Activated naive CD4-positive, alpha-beta T cell treated with anti-CD3 and anti-CD28 coated beads, Interleukin-2, amount 10 ng/mL, durations not matched to agents 7 days and 5 days (primary cell): ENCODE measurements at regions not wholly inside any gene's neighbourhood (a gene's known extent, or its start where the extent isn't known, plus 50 kb on each side); places are given as distances from the start of the nearest gene placed in this dataset.

Experiments used
- CTCF ChIA-PET: fragments of 350-600 bp; sonication (Branson Sonifier 250); formaldehyde crosslinking; loops from one replicate; lab custom pipeline; 2021; ENCODE audit warnings: antibody characterized with exemption; lab: Charles Lee
- DNase-seq: peaks from one replicate; pipeline ENCODE4 v3.0.0-alpha.2; 2020
- H3K27ac Mint-ChIP-seq: one replicate; pipeline ENCODE4 v1.8.0; 2021; ENCODE audit warnings: mild to moderate bottlenecking, moderate library complexity, mixed read lengths
- H3K27me3 Mint-ChIP-seq: one replicate; pipeline ENCODE4 v1.8.0; 2021; ENCODE audit warnings: mild to moderate bottlenecking, mixed read lengths
- H3K36me3 Mint-ChIP-seq: one replicate; pipeline ENCODE4 v1.8.0; 2021; ENCODE audit warnings: mixed read lengths
- H3K4me1 Mint-ChIP-seq: one replicate; pipeline ENCODE4 v1.8.0; 2021; ENCODE audit warnings: mixed read lengths
- H3K4me3 Mint-ChIP-seq: one replicate; pipeline ENCODE4 v1.8.0; 2021; ENCODE audit warnings: mild to moderate bottlenecking, moderate library complexity, mixed read lengths
- H3K9me3 Mint-ChIP-seq: one replicate; pipeline ENCODE4 v1.8.0; 2021; ENCODE audit warnings: mixed read lengths

GRCh38 chr11:38274031-38274430 lies 1676.0 kb upstream of the RAG2 start:
- CTCF ChIA-PET, result no interaction called here
- DNase-seq, result no peak
- Mint-ChIP-seq H3K36me3 (no peaks in the 10 kb centered on the region), H3K4me3 (no peak overlapping the region), H3K27me3 (no peaks in the 10 kb centered on the region), H3K9me3 (peaks cover 16% of the 10 kb centered on the region), H3K4me1 (no peaks in the 10 kb centered on the region), H3K27ac (no peak overlapping the region)

DNA sequence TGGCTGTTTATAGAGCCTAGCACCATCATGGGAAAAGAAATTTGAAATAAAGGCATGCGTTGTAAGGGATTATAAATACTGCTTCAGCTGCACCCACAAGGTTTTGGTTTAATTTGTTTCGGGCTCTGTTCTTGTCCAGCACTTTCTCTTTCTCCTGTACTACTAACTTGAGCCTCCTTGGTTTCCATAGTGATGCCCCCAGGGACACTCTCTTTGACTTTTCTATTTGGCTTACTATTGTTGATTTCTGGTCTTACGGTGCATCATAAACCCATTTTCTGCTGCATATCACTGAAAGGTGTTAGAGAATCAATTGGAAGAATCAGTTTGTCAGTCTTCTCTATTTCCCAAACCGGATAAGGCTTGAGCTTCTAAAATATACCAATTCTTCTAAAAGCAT lies 1674.3 kb upstream of the RAG2 start:
- Mint-ChIP-seq H3K4me1 (no peaks in the 10 kb centered on the region), H3K4me3 (no peak overlapping the region), H3K36me3 (no peaks in the 10 kb centered on the region), H3K27ac (no peak overlapping the region), H3K27me3 (no peaks in the 10 kb centered on the region), H3K9me3 (peaks cover 18% of the 10 kb centered on the region)
- DNase-seq, result no peak
- CTCF ChIA-PET, result no interaction called here

DNA sequence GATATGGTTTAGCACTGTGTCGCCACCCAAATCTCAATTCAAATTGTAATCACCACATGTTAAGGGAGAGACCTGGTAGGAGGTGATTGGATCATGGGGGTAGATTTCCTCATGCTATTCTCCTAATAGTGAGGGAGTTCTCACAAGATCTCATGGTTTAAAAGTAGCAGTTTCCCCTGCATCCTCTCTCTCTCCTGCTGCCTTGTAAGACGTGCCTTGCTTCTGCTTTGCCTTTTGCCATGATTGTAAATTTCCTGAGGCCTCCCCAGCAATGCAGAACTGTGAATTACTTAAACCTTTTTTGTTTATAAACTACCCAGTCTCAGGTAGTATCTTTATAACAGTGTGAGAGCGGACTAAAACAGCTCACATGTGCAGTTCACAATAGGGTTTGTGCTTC lies 1668.7 kb upstream of the RAG2 start:
- Mint-ChIP-seq H3K27me3 (no peaks in the 10 kb centered on the region), H3K36me3 (no peaks in the 10 kb centered on the region), H3K4me1 (no peaks in the 10 kb centered on the region), H3K9me3 (peaks cover 21% of the 10 kb centered on the region), H3K4me3 (no peak overlapping the region), H3K27ac (no peak overlapping the region)
- CTCF ChIA-PET, result no interaction called here
- no peak for DNase-seq

DNA sequence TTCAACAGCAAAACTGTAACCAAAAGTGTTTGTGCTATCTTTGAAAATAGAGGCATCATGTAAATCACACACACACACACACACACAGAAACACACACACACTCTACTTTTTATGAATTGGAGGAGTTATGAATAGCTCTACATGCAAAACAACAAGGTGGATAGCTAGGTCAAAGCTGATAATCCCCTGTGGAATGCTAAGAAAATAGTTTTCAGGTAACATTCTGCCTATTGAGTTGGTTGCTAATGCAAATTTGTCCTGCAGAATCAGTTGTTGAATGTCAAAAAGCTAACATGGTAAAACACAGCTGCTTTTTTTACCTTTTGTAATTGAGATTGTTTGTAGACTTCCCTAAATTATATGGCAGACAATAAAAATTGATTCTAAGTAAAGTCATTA lies 1658.4 kb upstream of the RAG2 start:
- H3K27me3 Mint-ChIP-seq, result no peaks in the 10 kb centered on the region
- H3K4me3 Mint-ChIP-seq, result no peak overlapping the region
- DNase-seq, result no peak
- H3K4me1 Mint-ChIP-seq, result no peaks in the 10 kb centered on the region
- H3K27ac Mint-ChIP-seq, result no peak overlapping the region
- no peaks in the 10 kb centered on the region for H3K36me3 Mint-ChIP-seq
- H3K9me3 Mint-ChIP-seq, result peaks cover 3% of the 10 kb centered on the region
- CTCF ChIA-PET, result no interaction called here

DNA sequence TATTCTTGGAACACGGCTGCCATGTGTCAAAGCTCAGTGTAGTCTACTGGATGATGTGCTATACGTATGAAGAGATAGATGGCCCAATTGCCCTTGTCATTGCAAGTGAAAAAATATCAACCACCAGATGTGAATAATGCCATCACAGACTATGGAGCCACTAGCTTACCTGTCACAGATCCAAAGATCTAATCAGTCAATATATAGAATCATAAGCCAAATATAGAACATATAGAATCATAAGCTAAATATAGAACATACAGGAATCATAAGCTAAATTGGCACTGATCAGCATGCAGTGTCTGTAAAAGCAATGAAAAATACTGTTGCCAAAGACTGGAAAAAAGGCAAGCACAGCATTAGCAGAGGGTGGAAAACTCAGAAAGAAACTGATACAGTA lies 1656.9 kb upstream of the RAG2 start:
- Mint-ChIP-seq H3K4me1 (no peaks in the 10 kb centered on the region), H3K4me3 (no peak overlapping the region), H3K27me3 (no peaks in the 10 kb centered on the region), H3K36me3 (no peaks in the 10 kb centered on the region), H3K27ac (no peak overlapping the region), H3K9me3 (no peaks in the 10 kb centered on the region)
- DNase-seq, result no peak
- CTCF ChIA-PET, result no interaction called here

GRCh38 chr11:38252620-38253019 lies 1654.6 kb upstream of the RAG2 start:
- Mint-ChIP-seq H3K27ac (no peak overlapping the region), H3K4me3 (no peak overlapping the region), H3K9me3 (peaks cover 8% of the 10 kb centered on the region), H3K36me3 (no peaks in the 10 kb centered on the region), H3K4me1 (no peaks in the 10 kb centered on the region), H3K27me3 (no peaks in the 10 kb centered on the region)
- CTCF ChIA-PET, result no interaction called here
- no peak for DNase-seq

DNA sequence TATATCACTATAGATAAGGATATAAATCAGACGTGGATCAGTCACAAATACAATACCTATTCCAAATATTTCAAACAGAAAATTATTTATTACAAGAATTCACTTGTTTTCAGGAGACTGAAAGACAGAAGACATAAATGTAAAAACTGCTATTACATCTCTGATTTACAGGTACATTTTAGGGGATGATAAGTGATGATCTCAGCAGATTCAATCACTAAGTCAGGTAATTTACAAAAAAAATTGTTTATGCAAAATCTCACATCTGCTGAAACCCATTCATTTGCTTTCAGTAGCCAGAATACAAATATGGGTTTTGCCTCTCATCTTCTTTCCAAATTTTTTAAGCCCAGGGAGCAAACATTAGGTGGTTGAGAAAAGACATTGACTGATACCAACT lies 1648.4 kb upstream of the RAG2 start:
- Mint-ChIP-seq H3K27ac (no peak overlapping the region), H3K4me3 (no peak overlapping the region), H3K4me1 (no peaks in the 10 kb centered on the region), H3K36me3 (no peaks in the 10 kb centered on the region), H3K27me3 (no peaks in the 10 kb centered on the region), H3K9me3 (peaks cover 8% of the 10 kb centered on the region)
- CTCF ChIA-PET, result no interaction called here
- DNase-seq, result no peak

- Mint-ChIP-seq H3K36me3 (no peaks in the 10 kb centered on the region), H3K4me3 (no peak overlapping the region), H3K27me3 (no peaks in the 10 kb centered on the region), H3K27ac (no peak overlapping the region), H3K9me3 (peaks cover 37% of the 10 kb centered on the region), H3K4me1 (no peaks in the 10 kb centered on the region)
- CTCF ChIA-PET, result no interaction called here
- DNase-seq, result no peak
Observed at GRCh38 chr11:38226684-38227083, 1628.6 kb upstream of the RAG2 start.

- H3K4me1 Mint-ChIP-seq, result no peaks in the 10 kb centered on the region
- no peak for DNase-seq
- H3K9me3 Mint-ChIP-seq, result peaks cover 29% of the 10 kb centered on the region
- no peak overlapping the region for H3K4me3 Mint-ChIP-seq
- no peaks in the 10 kb centered on the region for H3K27me3 Mint-ChIP-seq
- CTCF ChIA-PET, result no interaction called here
- no peak overlapping the region for H3K27ac Mint-ChIP-seq
- no peaks in the 10 kb centered on the region for H3K36me3 Mint-ChIP-seq
Observed at GRCh38 chr11:38221295-38221694, 1623.3 kb upstream of the RAG2 start.

DNA sequence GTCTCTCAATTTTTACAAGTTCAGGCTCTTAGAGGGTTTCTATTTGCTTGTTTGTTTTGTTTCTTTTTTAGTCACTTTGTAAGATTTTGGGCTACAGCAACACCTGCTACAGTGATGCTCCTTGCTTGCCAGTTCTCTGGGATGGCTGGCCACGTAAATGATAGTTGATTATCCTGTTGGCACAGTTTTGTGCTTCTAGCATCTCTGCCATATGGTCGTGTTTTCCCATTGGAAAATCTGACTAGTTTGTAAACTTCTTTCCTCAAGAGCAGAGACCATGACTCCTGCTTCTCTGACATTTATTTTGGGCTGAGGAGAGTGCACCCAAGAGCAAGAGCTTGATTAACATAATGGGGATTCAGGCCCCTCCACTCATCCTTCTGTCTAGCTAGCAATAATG lies 1621.6 kb upstream of the RAG2 start:
- H3K9me3 Mint-ChIP-seq, result peaks cover 25% of the 10 kb centered on the region
- CTCF ChIA-PET, result no interaction called here
- DNase-seq, result no peak
- H3K27ac Mint-ChIP-seq, result no peak overlapping the region
- no peaks in the 10 kb centered on the region for H3K4me1 Mint-ChIP-seq
- no peak overlapping the region for H3K4me3 Mint-ChIP-seq
- no peaks in the 10 kb centered on the region for H3K27me3 Mint-ChIP-seq
- no peaks in the 10 kb centered on the region for H3K36me3 Mint-ChIP-seq

DNA sequence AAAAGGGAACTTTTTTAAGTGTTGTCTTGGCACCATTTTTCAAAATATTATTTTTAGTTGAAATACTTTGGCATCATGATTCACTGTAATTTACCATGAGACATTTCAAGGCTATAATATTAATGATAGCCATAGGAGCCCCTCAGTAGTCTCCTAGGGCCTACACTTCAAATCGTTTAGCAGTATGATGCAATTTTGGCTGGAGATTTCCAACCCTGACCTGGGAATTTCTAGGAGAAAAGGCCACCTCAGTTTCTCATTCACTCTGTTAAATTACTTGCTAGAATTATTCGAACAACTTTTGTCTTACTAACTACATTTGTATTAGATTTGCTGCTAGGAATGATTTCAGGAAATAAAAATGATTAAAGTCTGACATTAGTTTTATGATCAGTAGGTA lies 1610.9 kb upstream of the RAG2 start:
- no peak for DNase-seq
- Mint-ChIP-seq H3K9me3 (peaks cover 10% of the 10 kb centered on the region), H3K36me3 (no peaks in the 10 kb centered on the region), H3K4me1 (no peaks in the 10 kb centered on the region), H3K27me3 (no peaks in the 10 kb centered on the region), H3K27ac (no peak overlapping the region), H3K4me3 (no peak overlapping the region)
- CTCF ChIA-PET, result no interaction called here

DNA sequence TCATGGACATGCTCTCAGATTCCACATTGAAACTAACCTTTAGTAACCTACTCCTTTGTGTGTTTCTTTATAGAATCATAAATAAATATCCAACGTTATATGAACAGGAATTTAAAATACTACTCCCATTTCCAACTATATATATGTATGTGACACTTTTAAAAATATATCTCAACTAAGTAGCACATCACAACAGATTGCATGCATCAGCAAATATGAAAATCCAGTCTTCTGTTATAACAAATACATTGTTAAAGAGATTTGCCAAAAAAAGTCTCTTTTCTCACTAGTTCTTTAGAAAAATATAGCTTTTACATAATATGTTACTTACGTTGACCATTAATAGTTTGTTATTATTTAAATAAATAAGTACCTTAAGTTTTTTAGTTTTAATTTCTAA lies 1608.6 kb upstream of the RAG2 start:
- Mint-ChIP-seq H3K4me1 (no peaks in the 10 kb centered on the region), H3K9me3 (peaks cover 6% of the 10 kb centered on the region), H3K27ac (no peak overlapping the region), H3K4me3 (no peak overlapping the region), H3K27me3 (no peaks in the 10 kb centered on the region), H3K36me3 (no peaks in the 10 kb centered on the region)
- DNase-seq, result no peak
- CTCF ChIA-PET, result no interaction called here

- no peaks in the 10 kb centered on the region for H3K4me1 Mint-ChIP-seq
- CTCF ChIA-PET, result no interaction called here
Observed at GRCh38 chr11:38191101-38191500, 1593.1 kb upstream of the RAG2 start.

DNA sequence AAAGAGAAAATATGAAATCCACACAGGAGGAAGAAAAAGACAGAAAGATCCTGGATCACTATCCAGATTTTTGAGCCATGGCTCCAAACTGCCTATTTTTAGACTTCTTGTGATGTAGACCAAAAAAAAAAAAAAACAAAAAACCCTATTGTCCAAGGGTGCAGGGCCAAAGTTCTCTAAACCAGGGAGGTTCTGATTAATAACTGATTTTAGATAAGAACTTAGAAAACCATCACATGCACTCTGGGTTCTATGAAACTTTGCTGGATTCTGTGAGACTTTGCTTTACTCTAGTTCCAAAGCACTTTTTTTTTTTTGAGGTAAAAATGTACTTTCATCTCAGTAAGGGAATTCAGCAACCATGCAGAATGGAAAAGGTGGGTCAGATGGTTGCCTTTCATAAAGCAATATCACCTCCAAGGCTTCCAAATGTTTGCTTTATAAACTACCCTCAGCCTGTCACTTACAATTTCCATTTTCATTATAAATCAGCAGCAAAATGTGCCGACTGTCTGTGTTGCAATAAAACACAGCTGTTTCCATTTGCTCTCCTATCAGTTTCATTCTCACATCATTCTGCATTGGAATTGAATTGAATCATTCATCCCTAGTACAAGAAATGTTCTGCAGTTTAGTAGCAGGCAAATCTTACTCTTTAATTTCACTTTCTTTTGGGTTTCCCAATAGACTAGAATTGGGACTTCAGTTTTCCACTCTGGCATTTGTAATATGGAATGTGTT lies 1584.3 kb upstream of the RAG2 start:
- Mint-ChIP-seq H3K4me1 (no peaks in the 10 kb centered on the region), H3K27ac (no peak overlapping the region), H3K4me3 (no peak overlapping the region), H3K9me3 (peaks cover 11% of the 10 kb centered on the region), H3K36me3 (no peaks in the 10 kb centered on the region), H3K27me3 (no peaks in the 10 kb centered on the region)
- DNase-seq, result no peak
- CTCF ChIA-PET, result no interaction called here

More at GRCh38 chr11:38191101-38191500, 1593.1 kb upstream of the RAG2 start:
- DNase-seq, result no peak
- Mint-ChIP-seq H3K4me3 (no peak overlapping the region), H3K27ac (no peak overlapping the region), H3K36me3 (no peaks in the 10 kb centered on the region), H3K9me3 (peaks cover 1% of the 10 kb centered on the region), H3K27me3 (no peaks in the 10 kb centered on the region)

DNA sequence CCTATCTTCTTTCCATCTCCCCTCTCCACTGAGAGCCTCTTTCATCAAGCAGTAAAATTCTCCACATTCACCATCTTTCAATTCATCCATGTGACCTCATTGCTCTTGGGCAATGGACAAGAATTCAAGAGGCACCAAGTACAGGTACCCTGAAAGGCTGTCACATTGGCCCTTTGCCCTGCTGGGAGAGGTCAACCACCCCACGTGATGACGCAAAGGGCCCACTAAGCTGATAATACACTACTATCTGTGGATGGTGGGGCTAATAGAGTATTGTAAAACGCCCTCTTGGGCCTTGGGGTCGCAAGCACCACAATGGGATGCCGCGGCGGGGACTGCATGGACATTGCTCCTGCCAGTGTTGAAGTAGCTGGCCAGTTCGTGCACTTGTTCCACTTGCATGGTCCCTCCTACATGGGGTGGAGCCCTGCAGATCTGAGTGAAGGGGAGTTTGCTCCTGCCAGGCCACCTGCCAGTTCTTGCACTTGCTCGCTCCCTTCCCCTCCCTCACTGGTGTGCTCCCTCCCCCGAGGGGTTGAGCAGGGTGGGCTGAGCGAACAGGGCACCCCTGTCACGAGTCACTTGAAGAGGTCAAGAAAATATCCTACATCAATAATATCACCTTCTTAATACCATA lies 1578.8 kb upstream of the RAG2 start:
- Mint-ChIP-seq H3K4me1 (no peaks in the 10 kb centered on the region), H3K36me3 (no peaks in the 10 kb centered on the region), H3K4me3 (no peak overlapping the region), H3K27me3 (no peaks in the 10 kb centered on the region), H3K9me3 (peaks cover 13% of the 10 kb centered on the region), H3K27ac (no peak overlapping the region)
- no peak for DNase-seq
- CTCF ChIA-PET, result no interaction called here
